Lower leg skin (tissue), 4 donors: ENCODE measurements at regions not wholly inside any gene's neighbourhood (a gene's known extent, or its start where the extent isn't known, plus 50 kb on each side); places are given as distances from the start of the nearest gene placed in this dataset.
"Not testable (repeated sequence)": the region's sequence is repeated elsewhere in the genome, so short reads cannot be mapped to it uniquely, and the experiment has no call there.

Source experiments
- DNase-seq, 2 donors: peaks; one replicate each; pipeline ENCODE4 v3.0.0-alpha.2; 2019; ENCODE audit warnings: low spot score in 2 of 2
- H3K4me3 ChIP-seq: fragments of 200-600 bp; sonication (generic); 2 replicates; pipeline ENCODE4 v1.5.1; 2017; ENCODE audit warnings: mild to moderate bottlenecking, low read depth; ENCODE audit not compliant: poor library complexity, severe bottlenecking
- POLR2A ChIP-seq, 2 donors: fragments of 450-650 bp; IDR thresholded peaks; one replicate each; pipeline ENCODE4 v1.6.1; 2016 to 2017; ENCODE audit warnings: antibody characterized with exemption in 2 of 2, mild to moderate bottlenecking in 1 of 2, moderate library complexity in 1 of 2
- WGBS, 2 donors: methylation state at CpG; one replicate each; pipeline ENCODE4 v1.1.5; 2018; 5-methylcytosine and 5-hydroxymethylcytosine counted together
- intact Hi-C: fragments of 100-400 bp; cut with DNase I; formaldehyde crosslinking; loops from one replicate; pipeline ENCODE4 v1.15.0; 2023; ENCODE audit warnings: low total_unique reads
- TF ChIP-seq, protein P1 (sequence below), 3 donors: fragments of 450-650 bp; IDR thresholded peaks; one replicate each; pipeline ENCODE4 v1.5.1; 2016; ENCODE audit warnings: antibody characterized with exemption in 3 of 3, mild to moderate bottlenecking in 3 of 3, moderate library complexity in 2 of 3

DNA sequence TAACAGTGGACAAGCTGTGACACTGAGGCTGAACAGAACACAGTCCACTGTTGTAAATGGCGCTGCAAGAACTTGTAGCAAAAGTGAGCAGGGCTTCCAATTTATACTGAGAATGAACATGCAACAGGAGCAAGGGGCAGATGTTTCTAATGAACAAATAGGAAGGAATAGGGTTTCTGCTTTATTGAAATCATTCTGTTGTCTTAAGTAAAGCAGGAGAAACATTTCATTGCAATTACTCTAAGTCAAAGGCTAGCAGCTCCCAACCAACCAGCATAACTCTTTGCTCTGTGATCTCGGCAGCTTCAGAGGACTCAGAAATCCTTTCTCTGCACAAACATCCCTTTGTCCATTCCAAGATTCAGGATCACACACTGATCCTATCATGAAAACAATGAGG, 236.2 kb upstream of the PRSS58 start:
- 71 to 78% methylated on average over 2 of the region's 2 CpGs for WGBS, 2 donors
- H3K4me3 ChIP-seq, result no peak overlapping the region
- no peak for DNase-seq
- TF ChIP-seq POLR2A (IDR thresholded peaks at IDR 0.05), result no peak
- TF ChIP-seq, protein P1, sequence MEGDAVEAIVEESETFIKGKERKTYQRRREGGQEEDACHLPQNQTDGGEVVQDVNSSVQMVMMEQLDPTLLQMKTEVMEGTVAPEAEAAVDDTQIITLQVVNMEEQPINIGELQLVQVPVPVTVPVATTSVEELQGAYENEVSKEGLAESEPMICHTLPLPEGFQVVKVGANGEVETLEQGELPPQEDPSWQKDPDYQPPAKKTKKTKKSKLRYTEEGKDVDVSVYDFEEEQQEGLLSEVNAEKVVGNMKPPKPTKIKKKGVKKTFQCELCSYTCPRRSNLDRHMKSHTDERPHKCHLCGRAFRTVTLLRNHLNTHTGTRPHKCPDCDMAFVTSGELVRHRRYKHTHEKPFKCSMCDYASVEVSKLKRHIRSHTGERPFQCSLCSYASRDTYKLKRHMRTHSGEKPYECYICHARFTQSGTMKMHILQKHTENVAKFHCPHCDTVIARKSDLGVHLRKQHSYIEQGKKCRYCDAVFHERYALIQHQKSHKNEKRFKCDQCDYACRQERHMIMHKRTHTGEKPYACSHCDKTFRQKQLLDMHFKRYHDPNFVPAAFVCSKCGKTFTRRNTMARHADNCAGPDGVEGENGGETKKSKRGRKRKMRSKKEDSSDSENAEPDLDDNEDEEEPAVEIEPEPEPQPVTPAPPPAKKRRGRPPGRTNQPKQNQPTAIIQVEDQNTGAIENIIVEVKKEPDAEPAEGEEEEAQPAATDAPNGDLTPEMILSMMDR (IDR thresholded peaks at IDR 0.05), result no peak
- intact Hi-C loops, result no loop called here

DNA sequence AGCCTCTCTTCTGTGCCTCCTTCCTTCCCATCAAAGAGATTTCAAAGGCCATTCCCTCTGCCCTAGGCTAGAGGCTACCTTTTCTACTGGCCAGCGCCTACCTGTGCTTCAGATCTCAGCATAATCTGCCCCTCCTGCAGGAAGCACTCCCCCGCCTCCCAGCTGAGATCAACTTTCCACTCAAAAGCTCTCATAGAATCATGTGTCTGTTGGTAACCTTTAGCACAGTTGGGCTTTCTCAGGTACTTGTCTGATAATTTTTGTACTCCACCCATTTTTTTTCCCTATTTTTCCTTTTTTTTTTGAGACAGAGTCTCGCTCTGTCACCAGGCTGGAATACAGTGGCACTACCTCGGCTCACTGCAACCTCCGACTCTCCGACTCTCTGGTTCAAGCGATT, 231.0 kb upstream of the PRSS58 start:
- no peak for DNase-seq
- intact Hi-C loops, result loop anchor here (10.0 kb wide), 1 partner anchor 296 kb away; no protein-coding TSS in a partner anchor
- TF ChIP-seq, protein P1 (IDR thresholded peaks at IDR 0.05), result no peak
- no peak for TF ChIP-seq POLR2A (IDR thresholded peaks at IDR 0.05)
- H3K4me3 ChIP-seq, result no peak overlapping the region
- 89 to 92% methylated on average over 7 of the region's 7 CpGs for WGBS, 2 donors

DNA sequence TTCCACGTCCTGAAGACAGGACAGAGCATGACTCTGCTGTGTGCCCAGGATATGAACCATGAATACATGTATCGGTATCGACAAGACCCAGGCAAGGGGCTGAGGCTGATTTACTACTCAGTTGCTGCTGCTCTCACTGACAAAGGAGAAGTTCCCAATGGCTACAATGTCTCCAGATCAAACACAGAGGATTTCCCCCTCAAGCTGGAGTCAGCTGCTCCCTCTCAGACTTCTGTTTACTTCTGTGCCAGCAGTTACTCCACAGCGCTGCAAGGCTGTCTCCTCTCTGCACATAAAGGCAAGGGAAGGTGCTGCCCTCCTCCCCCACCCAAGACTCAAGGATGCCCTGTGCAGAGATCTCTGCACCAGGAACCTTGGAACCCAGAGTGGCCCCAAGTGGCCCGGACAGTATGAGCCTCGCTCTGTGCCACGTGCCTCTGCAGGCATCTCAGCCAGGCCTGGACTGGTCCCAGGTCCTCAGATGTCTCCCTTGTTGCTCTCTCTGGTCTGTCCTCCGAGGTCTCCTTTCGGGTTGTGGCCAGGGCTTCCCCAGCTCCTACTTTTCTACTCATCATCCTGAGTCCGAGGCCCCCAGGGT, 230.3 kb upstream of the PRSS58 start:
- intact Hi-C loops, result loop anchor here (10.0 kb wide), 1 partner anchor 297 kb away; no protein-coding TSS in a partner anchor
- DNase-seq, result no peak
- WGBS, 2 donors, result 74 to 79% methylated on average over 10 of the region's 10 CpGs
- TF ChIP-seq, protein P1 (IDR thresholded peaks at IDR 0.05), result no peak
- TF ChIP-seq POLR2A (IDR thresholded peaks at IDR 0.05), result no peak
- H3K4me3 ChIP-seq, result no peak overlapping the region

DNA sequence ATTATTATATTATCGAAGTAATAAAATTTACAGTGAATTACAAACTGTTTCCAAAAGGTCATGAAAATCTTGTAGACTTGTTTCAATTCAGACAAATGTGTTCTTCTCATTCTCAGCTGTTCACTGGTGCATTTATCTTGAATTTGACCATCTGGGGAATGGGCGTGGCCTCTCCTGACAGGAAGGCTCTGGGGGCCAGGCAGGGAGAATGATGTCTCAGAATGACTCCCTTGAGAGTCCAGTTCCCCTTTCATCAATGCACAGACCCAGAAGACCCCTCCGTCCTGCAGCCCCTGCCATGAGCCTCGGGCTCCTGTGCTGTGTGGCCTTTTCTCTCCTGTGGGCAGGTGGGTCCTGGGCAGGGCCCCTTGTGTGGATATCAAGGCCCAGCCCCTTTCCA, 229.7 kb upstream of the PRSS58 start:
- not testable (repeated sequence) for H3K4me3 ChIP-seq, DNase-seq
- 71 to 80% methylated on average over 4 of the region's 4 CpGs for whole genome bisulfite sequencing, 2 donors
- intact Hi-C loops, result loop anchor here (10.0 kb wide), 1 partner anchor 297 kb away; no protein-coding TSS in a partner anchor

DNA sequence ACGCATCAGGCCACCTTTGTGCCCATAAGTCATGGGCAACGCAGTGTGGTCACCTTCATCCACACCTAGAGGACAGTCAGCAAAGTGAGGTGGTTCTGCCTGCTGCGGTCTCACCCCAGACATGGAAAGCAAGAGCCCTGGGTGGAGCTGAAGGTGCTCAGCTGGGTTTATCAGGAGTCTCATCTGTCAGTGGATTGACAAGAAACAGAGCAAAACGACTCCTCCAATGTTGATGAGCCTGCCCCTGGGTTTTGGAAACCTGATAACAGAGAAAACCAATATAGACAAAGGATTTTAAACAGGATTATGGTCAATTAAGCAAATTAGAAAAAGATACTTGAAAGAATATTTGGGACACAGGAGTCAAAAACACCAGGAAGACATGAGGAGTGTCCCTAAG, 229.3 kb upstream of the PRSS58 start:
- DNase-seq, result no peak
- WGBS, 2 donors, result 68% methylated on average over 4 of the region's 4 CpGs
- intact Hi-C loops, result loop anchor here (10.0 kb wide), 1 partner anchor 298 kb away; no protein-coding TSS in a partner anchor
- H3K4me3 ChIP-seq, result no peak overlapping the region
- TF ChIP-seq POLR2A (IDR thresholded peaks at IDR 0.05), result no peak
- TF ChIP-seq, protein P1 (IDR thresholded peaks at IDR 0.05), result no peak

DNA sequence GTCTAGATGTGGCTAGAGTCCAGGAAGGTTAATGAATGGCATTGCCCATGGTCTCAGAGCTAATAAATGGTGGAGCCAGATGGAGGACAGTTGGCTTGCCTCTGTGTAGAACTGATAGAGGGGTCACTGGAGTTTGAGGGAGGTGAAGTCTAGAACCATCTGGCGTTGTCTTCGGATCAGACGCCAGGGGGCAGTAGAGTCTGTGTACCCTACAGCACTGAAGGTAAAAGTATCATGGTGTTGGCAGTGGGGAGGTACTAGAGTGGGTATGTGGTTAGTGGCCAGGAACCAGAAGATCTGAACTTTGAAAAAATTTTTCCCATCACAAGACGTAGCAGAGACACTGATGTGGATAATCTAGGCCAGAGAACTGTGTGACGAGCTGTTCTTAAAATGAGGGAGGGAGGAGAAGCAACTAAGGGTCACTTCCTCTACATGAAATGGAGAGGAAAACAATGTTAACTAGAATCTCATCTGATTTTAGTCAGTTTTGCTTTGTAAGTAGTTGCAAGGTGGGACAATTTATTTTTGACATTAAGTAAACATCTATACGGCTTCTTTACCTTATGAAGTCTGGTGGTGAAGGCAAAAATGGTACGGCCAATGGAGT, 227.9 kb upstream of the PRSS58 start:
- no peak for DNase-seq
- intact Hi-C loops, result loop anchor here (10.0 kb wide), 1 partner anchor 299 kb away; no protein-coding TSS in a partner anchor
- H3K4me3 ChIP-seq, result no peak overlapping the region
- no peak for TF ChIP-seq POLR2A (IDR thresholded peaks at IDR 0.05)
- TF ChIP-seq, protein P1 (IDR thresholded peaks at IDR 0.05), result no peak
- 74 to 77% methylated on average over 7 of the region's 7 CpGs for WGBS, 2 donors
